Calu3 (cell line): ENCODE measurements at regions not wholly inside any gene's neighbourhood (a gene's known extent, or its start where the extent isn't known, plus 50 kb on each side); places are given as distances from the start of the nearest gene placed in this dataset.

Source experiments
- BruUV-seq: library from RNA; stranded (reverse); fragments of 400-500 nt; replicated peaks from 2 replicates; lab custom pipeline; 2021; lab: Mats Ljungman, UMichigan
- CTCF ChIA-PET: fragments of 300-600 bp; sonication (Branson Sonifier 250); formaldehyde crosslinking; loops from one replicate; lab custom pipeline; 2022; ENCODE audit warnings: antibody characterized with exemption; lab: Charles Lee
- DNase-seq: peaks from one replicate; pipeline ENCODE4 v3.0.0; 2022
- H3K27ac Mint-ChIP-seq: one replicate; pipeline ENCODE4 v1.8.0; 2022; ENCODE audit warnings: mixed read lengths; ENCODE audit not compliant: unreplicated experiment
- H3K27me3 Mint-ChIP-seq: one replicate; pipeline ENCODE4 v1.8.0; 2022; ENCODE audit warnings: mixed read lengths; ENCODE audit not compliant: unreplicated experiment
- H3K36me3 Mint-ChIP-seq: one replicate; pipeline ENCODE4 v1.8.0; 2022; ENCODE audit warnings: mild to moderate bottlenecking, moderate library complexity, mixed read lengths; ENCODE audit not compliant: insufficient read depth, unreplicated experiment
- H3K4me1 Mint-ChIP-seq: one replicate; pipeline ENCODE4 v1.8.0; 2022; ENCODE audit warnings: mild to moderate bottlenecking, low read depth, mixed read lengths; ENCODE audit not compliant: unreplicated experiment
- H3K4me3 Mint-ChIP-seq: one replicate; pipeline ENCODE4 v1.8.0; 2022; ENCODE audit warnings: mild to moderate bottlenecking, low read depth, moderate library complexity, mixed read lengths; ENCODE audit not compliant: unreplicated experiment
- H3K9me3 Mint-ChIP-seq: one replicate; pipeline ENCODE4 v1.8.0; 2022; ENCODE audit warnings: low read depth, mixed read lengths; ENCODE audit not compliant: unreplicated experiment
- intact Hi-C: fragments of 100-400 bp; cut with micrococcal nuclease; formaldehyde crosslinking; loops from one replicate; pipeline ENCODE4 v1.10.0; 2022; ENCODE audit not compliant: unreplicated experiment
- TF ChIP-seq, protein P1 (sequence below): fragments of 200-600 bp; IDR thresholded peaks from one replicate; pipeline ENCODE4 v1.8.0; 2022; ENCODE audit warnings: antibody characterized with exemption; ENCODE audit not compliant: unreplicated experiment

GRCh38 chr14:71424941-71425340 lies 507.3 kb upstream of the RGS6 start:
- H3K27ac Mint-ChIP-seq = no peak overlapping the region
- DNase-seq = no peak
- H3K4me3 Mint-ChIP-seq = no peak overlapping the region
- BruUV-seq = no TSS peak
- TF ChIP-seq, protein P1, sequence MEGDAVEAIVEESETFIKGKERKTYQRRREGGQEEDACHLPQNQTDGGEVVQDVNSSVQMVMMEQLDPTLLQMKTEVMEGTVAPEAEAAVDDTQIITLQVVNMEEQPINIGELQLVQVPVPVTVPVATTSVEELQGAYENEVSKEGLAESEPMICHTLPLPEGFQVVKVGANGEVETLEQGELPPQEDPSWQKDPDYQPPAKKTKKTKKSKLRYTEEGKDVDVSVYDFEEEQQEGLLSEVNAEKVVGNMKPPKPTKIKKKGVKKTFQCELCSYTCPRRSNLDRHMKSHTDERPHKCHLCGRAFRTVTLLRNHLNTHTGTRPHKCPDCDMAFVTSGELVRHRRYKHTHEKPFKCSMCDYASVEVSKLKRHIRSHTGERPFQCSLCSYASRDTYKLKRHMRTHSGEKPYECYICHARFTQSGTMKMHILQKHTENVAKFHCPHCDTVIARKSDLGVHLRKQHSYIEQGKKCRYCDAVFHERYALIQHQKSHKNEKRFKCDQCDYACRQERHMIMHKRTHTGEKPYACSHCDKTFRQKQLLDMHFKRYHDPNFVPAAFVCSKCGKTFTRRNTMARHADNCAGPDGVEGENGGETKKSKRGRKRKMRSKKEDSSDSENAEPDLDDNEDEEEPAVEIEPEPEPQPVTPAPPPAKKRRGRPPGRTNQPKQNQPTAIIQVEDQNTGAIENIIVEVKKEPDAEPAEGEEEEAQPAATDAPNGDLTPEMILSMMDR = no peak
- intact Hi-C loops = no loop called here
- no peaks in the 10 kb centered on the region for H3K36me3 Mint-ChIP-seq
- H3K9me3 Mint-ChIP-seq = peaks cover 5% of the 10 kb centered on the region
- H3K27me3 Mint-ChIP-seq = no peaks in the 10 kb centered on the region
- no peaks in the 10 kb centered on the region for H3K4me1 Mint-ChIP-seq
- CTCF ChIA-PET = no interaction called here

GRCh38 chr14:71426001-71426400 lies 506.2 kb upstream of the RGS6 start:
- BruUV-seq = no TSS peak
- H3K36me3 Mint-ChIP-seq = no peaks in the 10 kb centered on the region
- TF ChIP-seq, protein P1 = no peak
- DNase-seq = no peak
- intact Hi-C loops = no loop called here
- no peak overlapping the region for H3K27ac Mint-ChIP-seq
- no peaks in the 10 kb centered on the region for H3K27me3 Mint-ChIP-seq
- CTCF ChIA-PET = no interaction called here
- H3K4me3 Mint-ChIP-seq = no peak overlapping the region
- peaks cover 5% of the 10 kb centered on the region for H3K9me3 Mint-ChIP-seq
- H3K4me1 Mint-ChIP-seq = no peaks in the 10 kb centered on the region

GRCh38 chr14:71429902-71430301 lies 502.3 kb upstream of the RGS6 start:
- no peaks in the 10 kb centered on the region for H3K27me3 Mint-ChIP-seq
- no peaks in the 10 kb centered on the region for H3K36me3 Mint-ChIP-seq
- TF ChIP-seq, protein P1 = no peak
- BruUV-seq = no TSS peak
- intact Hi-C loops = no loop called here
- CTCF ChIA-PET = no interaction called here
- H3K4me1 Mint-ChIP-seq = no peaks in the 10 kb centered on the region
- H3K9me3 Mint-ChIP-seq = peaks cover 5% of the 10 kb centered on the region
- DNase-seq = no peak
- H3K4me3 Mint-ChIP-seq = no peak overlapping the region
- H3K27ac Mint-ChIP-seq = no peak overlapping the region

- Mint-ChIP-seq H3K27me3 (no peaks in the 10 kb centered on the region), H3K36me3 (no peaks in the 10 kb centered on the region), H3K4me3 (no peak overlapping the region), H3K4me1 (no peaks in the 10 kb centered on the region), H3K9me3 (peaks cover under 1% of the 10 kb centered on the region), H3K27ac (no peak overlapping the region)
- CTCF ChIA-PET = no interaction called here
- intact Hi-C loops = no loop called here
- DNase-seq = no peak
- TF ChIP-seq, protein P1 = no peak
- no TSS peak for BruUV-seq
Measured at GRCh38 chr14:71430321-71430677, 501.9 kb upstream of the RGS6 start.
